ENCODE measurements at regions not wholly inside any gene's neighbourhood (a gene's known extent, or its start where the extent isn't known, plus 50 kb on each side); places are given as distances from the start of the nearest gene placed in this dataset.

- TF ChIP-seq CTCF (conservative IDR thresholded peaks at IDR 0.05) (no peak), EZH2 (IDR thresholded peaks at IDR 0.05; ENCODE audit: low read depth) (no peak)
Observed at GRCh38 chr21:38973552-38973951, 167.8 kb downstream of the ETS2 start.

All from PC-9 (cell line).